Rectal smooth muscle tissue (tissue), 1 donor: ENCODE measurements at regions not wholly inside any gene's neighbourhood (a gene's known extent, or its start where the extent isn't known, plus 50 kb on each side); places are given as distances from the start of the nearest gene placed in this dataset.
"Not testable (repeated sequence)": the region's sequence is repeated elsewhere in the genome, so short reads cannot be mapped to it uniquely, and the experiment has no call there.

ENCODE experiments used
- H3K27ac ChIP-seq: one replicate; pipeline ENCODE4 v1.7.0; 2013; ENCODE audit warnings: low read depth, low read length, inconsistent platforms
- H3K27me3 ChIP-seq: one replicate; pipeline ENCODE4 v1.7.0; 2013; ENCODE audit warnings: low read length; ENCODE audit not compliant: control insufficient read depth, insufficient read depth
- H3K36me3 ChIP-seq: one replicate; pipeline ENCODE4 v1.7.0; 2013; ENCODE audit warnings: low read length; ENCODE audit not compliant: control insufficient read depth, insufficient read depth
- H3K4me1 ChIP-seq: one replicate; pipeline ENCODE4 v1.7.0; 2013; ENCODE audit warnings: low read length; ENCODE audit not compliant: control insufficient read depth, insufficient read depth
- H3K4me3 ChIP-seq: one replicate; pipeline ENCODE4 v1.7.0; 2013; ENCODE audit warnings: low read length
- H3K9ac ChIP-seq: one replicate; pipeline ENCODE4 v1.7.0; 2013; ENCODE audit warnings: low read length

GRCh38 chr1:60662486-60663044, 419.8 kb upstream of the NFIA start:
- Histone ChIP-seq H3K4me3 (no peak overlapping the region), H3K9ac (no peak overlapping the region), H3K4me1 (no peaks in the 10 kb centered on the region), H3K27me3 (no peaks in the 10 kb centered on the region), H3K36me3 (no peaks in the 10 kb centered on the region), H3K27ac (no peak overlapping the region)

GRCh38 chr1:60657926-60658325, 424.4 kb upstream of the NFIA start:
- Histone ChIP-seq H3K27me3 (no peaks in the 10 kb centered on the region), H3K27ac (no peak overlapping the region), H3K4me1 (no peaks in the 10 kb centered on the region), H3K4me3 (no peak overlapping the region), H3K36me3 (no peaks in the 10 kb centered on the region), H3K9ac (no peak overlapping the region)

DNA sequence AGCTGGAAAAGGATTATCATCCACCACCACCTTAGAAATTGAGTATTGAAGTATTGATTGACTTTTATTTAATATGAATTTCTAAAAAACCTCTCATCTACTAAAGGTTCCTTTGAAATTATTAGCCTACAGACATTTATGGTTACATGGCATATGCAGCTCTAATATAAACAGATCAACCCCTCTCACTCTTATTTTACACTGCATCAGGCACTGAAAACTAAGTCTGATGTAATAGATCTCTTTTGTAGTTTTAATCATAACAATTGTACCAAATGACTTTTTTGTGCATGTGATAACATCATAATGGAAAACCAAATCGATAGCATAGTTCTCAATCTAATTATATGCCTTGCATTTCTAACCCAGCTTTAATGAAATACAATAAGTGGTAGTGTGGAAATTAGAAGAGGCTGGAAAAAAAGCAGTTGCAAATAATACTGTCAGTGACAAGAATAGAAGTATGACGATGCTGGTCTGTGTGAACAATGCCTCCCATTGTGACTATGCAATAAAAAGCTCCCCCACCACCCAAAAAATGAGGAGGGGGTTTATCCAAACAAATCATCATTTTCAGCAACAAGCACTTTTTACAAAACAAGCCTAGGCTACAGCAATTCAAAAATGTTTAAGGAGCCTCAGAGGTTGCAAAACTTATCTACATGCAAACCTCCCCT, 426.5 kb upstream of the NFIA start:
- H3K27me3 ChIP-seq: no peaks in the 10 kb centered on the region
- H3K27ac ChIP-seq: no peak overlapping the region
- no peak overlapping the region for H3K4me3 ChIP-seq
- no peaks in the 10 kb centered on the region for H3K4me1 ChIP-seq
- no peaks in the 10 kb centered on the region for H3K36me3 ChIP-seq
- H3K9ac ChIP-seq: no peak overlapping the region

DNA sequence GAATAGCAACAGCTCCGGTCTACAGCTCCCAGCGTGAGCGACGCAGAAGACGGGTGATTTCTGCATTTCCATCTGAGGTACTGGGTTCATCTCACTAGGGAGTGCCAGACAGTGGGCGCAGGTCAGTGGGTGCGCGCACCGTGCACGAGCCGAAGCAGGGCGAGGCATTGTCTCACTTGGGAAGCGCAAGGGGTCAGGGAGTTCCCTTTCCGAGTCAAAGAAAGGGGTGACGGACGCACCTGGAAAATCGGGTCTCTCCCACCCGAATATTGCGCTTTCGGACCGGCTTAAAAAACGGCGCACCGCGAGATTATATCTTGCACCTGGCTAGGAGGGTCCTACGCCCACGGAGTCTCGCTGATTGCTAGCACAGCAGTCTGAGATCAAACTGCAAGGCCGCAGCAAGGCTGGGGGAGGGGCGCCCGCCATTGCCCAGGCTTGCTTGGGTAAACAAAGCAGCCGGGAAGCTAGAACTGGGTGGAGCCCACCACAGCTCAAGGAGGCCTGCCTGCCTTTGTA, 442.3 kb upstream of the NFIA start:
- H3K4me3 ChIP-seq: not testable (repeated sequence)

GRCh38 chr1:60639287-60639686, 443.1 kb upstream of the NFIA start:
- no peak overlapping the region for H3K4me3 ChIP-seq
- H3K9ac ChIP-seq: no peak overlapping the region
- no peak overlapping the region for H3K27ac ChIP-seq

More for the DNA sequence above, 442.3 kb upstream of the NFIA start:
- not testable (repeated sequence) for H3K36me3 ChIP-seq, H3K4me1 ChIP-seq, H3K9ac ChIP-seq, H3K27ac ChIP-seq, H3K27me3 ChIP-seq

GRCh38 chr1:60637651-60638050, 444.7 kb upstream of the NFIA start:
- Histone ChIP-seq H3K4me3 (no peak overlapping the region), H3K36me3 (no peaks in the 10 kb centered on the region), H3K4me1 (no peaks in the 10 kb centered on the region), H3K27me3 (no peaks in the 10 kb centered on the region), H3K27ac (no peak overlapping the region), H3K9ac (no peak overlapping the region)

More at GRCh38 chr1:60639287-60639686, 443.1 kb upstream of the NFIA start:
- Histone ChIP-seq H3K4me1 (no peaks in the 10 kb centered on the region), H3K27me3 (no peaks in the 10 kb centered on the region), H3K36me3 (no peaks in the 10 kb centered on the region)

DNA sequence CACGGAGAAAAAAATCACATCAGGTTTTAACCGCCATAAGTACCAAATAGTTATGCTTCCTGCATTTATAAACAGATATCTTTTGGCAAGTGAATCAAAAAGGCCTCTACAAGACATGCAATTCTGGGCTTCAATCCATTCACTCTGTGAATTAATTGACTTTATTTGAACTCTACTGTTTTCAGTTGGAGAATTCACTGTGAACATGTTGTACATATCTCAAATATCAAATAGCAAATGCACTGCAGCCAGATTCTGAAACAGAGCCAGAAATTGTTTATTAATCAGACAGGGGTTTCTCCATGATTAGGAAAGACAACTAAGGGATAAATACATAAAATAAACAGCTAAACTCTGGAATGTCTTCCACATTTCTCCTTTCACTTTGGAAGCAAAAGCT, 445.4 kb upstream of the NFIA start:
- no peak overlapping the region for H3K9ac ChIP-seq
- H3K36me3 ChIP-seq: no peaks in the 10 kb centered on the region
- H3K4me1 ChIP-seq: no peaks in the 10 kb centered on the region
- H3K27me3 ChIP-seq: no peaks in the 10 kb centered on the region
- no peak overlapping the region for H3K27ac ChIP-seq
- no peak overlapping the region for H3K4me3 ChIP-seq

DNA sequence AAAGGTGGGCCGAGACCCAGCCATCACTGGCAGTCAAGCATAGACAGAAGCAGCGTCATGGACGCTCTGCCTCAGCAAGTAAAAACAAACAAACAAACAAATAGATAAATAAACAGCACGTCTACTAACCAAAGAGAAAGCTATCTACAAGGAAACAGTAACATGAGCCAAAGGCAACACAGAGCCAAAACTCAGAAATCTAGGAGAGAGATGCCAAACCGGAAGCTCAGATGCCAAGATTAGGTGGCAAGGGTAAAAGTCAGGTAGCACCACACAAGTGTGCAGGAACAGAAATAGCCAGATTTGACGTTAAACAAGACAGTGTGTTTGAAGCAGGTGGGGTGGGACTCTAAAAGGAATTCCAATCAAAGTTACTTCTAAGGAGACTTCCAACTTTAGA, 448.3 kb upstream of the NFIA start:
- Histone ChIP-seq H3K4me1 (no peaks in the 10 kb centered on the region), H3K4me3 (no peak overlapping the region), H3K9ac (no peak overlapping the region), H3K27me3 (no peaks in the 10 kb centered on the region), H3K27ac (no peak overlapping the region), H3K36me3 (no peaks in the 10 kb centered on the region)

GRCh38 chr1:60622486-60622885, 459.9 kb upstream of the NFIA start:
- no peak overlapping the region for H3K9ac ChIP-seq
- no peak overlapping the region for H3K27ac ChIP-seq
- no peak overlapping the region for H3K4me3 ChIP-seq
- H3K36me3 ChIP-seq: no peaks in the 10 kb centered on the region
- no peaks in the 10 kb centered on the region for H3K4me1 ChIP-seq
- H3K27me3 ChIP-seq: no peaks in the 10 kb centered on the region

DNA sequence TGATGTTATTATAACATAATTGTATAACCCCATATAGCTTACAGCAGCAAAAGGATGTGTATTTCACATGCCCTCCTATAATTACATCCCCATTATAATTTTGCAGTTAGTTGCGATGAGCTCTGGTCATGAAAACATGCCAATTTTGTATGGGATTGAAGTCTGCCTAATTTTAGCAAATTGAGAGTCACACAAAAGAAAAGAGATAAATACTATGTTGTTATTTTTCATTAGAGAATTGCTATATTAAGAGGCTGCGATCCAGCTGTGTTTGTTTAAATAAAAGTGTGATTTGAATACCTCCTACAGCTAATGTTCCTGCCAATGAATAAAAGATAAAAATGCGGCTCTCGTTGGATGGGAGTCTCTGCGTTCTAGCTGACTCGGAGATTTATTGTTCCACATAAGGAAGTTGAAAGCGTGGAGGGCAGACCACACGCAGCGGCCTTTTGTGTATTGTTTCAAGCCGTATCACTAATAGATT, 461.0 kb upstream of the NFIA start:
- no peaks in the 10 kb centered on the region for H3K36me3 ChIP-seq
- no peaks in the 10 kb centered on the region for H3K27me3 ChIP-seq
- H3K4me3 ChIP-seq: no peak overlapping the region
- no peaks in the 10 kb centered on the region for H3K4me1 ChIP-seq
- H3K9ac ChIP-seq: no peak overlapping the region
- no peak overlapping the region for H3K27ac ChIP-seq

DNA sequence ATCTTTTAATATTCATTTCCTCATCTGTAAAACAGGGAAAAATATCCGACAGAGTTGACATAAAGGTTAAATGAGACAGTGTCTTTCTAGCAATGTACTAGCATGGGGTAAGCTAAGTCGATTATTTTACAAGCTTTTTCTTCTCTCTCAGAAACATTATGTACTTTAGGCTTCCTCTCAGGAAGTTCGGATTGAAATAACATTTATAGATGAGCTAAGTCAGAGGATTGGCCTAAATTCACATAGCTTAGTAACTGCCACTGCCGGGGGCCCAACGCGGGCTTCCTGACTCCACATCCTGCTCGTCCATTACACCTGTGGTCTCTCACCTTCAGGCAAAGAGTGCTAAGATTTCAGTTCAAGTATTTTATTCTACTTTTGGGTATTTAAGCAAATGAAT, 462.3 kb upstream of the NFIA start:
- H3K4me1 ChIP-seq: no peaks in the 10 kb centered on the region
- H3K4me3 ChIP-seq: no peak overlapping the region
- H3K27me3 ChIP-seq: no peaks in the 10 kb centered on the region
- H3K9ac ChIP-seq: no peak overlapping the region
- H3K36me3 ChIP-seq: no peaks in the 10 kb centered on the region
- H3K27ac ChIP-seq: no peak overlapping the region

- Histone ChIP-seq H3K4me1 (no peaks in the 10 kb centered on the region), H3K4me3 (no peak overlapping the region), H3K27me3 (no peaks in the 10 kb centered on the region), H3K27ac (no peak overlapping the region), H3K36me3 (no peaks in the 10 kb centered on the region), H3K9ac (no peak overlapping the region)
Measured at GRCh38 chr1:60619581-60619980, 462.8 kb upstream of the NFIA start.

DNA sequence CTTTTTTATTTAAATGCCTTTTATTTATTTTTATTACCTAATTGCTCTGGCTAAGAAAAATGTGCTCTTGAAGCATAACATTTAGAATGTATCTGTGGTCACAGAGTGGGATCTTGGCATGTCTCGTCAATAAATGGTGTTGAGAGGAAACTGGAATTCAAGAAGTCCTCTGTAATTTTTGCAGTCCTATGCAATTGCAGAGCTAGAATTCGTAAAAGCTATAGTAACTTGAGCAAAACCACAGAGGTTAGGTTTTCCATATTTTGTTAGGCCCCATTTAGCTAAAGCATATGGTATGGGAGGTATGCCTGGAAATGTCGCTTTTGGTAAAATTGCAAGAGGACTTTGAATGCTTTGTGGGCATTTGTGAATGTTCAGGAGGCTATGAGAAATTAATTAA, 466.7 kb upstream of the NFIA start:
- no peak overlapping the region for H3K9ac ChIP-seq
- H3K4me3 ChIP-seq: no peak overlapping the region
- H3K36me3 ChIP-seq: no peaks in the 10 kb centered on the region
- no peak overlapping the region for H3K27ac ChIP-seq
- no peaks in the 10 kb centered on the region for H3K27me3 ChIP-seq
- no peaks in the 10 kb centered on the region for H3K4me1 ChIP-seq
